Panc1 (cell line): ENCODE measurements at regions not wholly inside any gene's neighbourhood (a gene's known extent, or its start where the extent isn't known, plus 50 kb on each side); places are given as distances from the start of the nearest gene placed in this dataset.
"Not testable (repeated sequence)": the region's sequence is repeated elsewhere in the genome, so short reads cannot be mapped to it uniquely, and the experiment has no call there.

Experiments used
- CTCF ChIP-seq: fragments of 450-650 bp; IDR thresholded peaks from 2 replicates; pipeline ENCODE4 v1.5.1; 2017; ENCODE audit warnings: mild to moderate bottlenecking
- POLR2AphosphoS5 ChIP-seq: IDR thresholded peaks from 2 replicates; pipeline ENCODE4 v1.6.1; 2012; ENCODE audit warnings: mild to moderate bottlenecking, low read depth, low read length, moderate library complexity
- REST ChIP-seq, 2 experiments: IDR thresholded peaks; 2 replicates each; pipeline ENCODE4 v1.6.1; 2011 to 2012; ENCODE audit warnings: low read depth in 2 of 2, control low read depth in 1 of 2, low read length in 1 of 2, mild to moderate bottlenecking in 1 of 2, moderate library complexity in 1 of 2; ENCODE audit not compliant: insufficient read depth in 1 of 2
- SIN3A ChIP-seq: IDR thresholded peaks from 2 replicates; pipeline ENCODE4 v1.6.1; 2012; ENCODE audit warnings: low read depth, mild to moderate bottlenecking, low read length, moderate library complexity, borderline replicate concordance; ENCODE audit not compliant: insufficient read depth
- TCF7L2 ChIP-seq: IDR thresholded peaks from 2 replicates; pipeline ENCODE4 v1.6.1; 2011; ENCODE audit warnings: mild to moderate bottlenecking, low read depth, low read length, inconsistent platforms

- TF ChIP-seq TCF7L2; CTCF; POLR2AphosphoS5; SIN3A; REST (IDR thresholded peaks at IDR 0.05; ENCODE audit: insufficient read depth in 1 of 2, low read depth in 2 of 2, low read length in 1 of 2): not testable (repeated sequence)
Observed at GRCh38 chr1:120305046-120305445, 109.8 kb upstream of the NBPF8 start.
